ENCODE measurements at regions not wholly inside any gene's neighbourhood (a gene's known extent, or its start where the extent isn't known, plus 50 kb on each side); places are given as distances from the start of the nearest gene placed in this dataset.

DNA sequence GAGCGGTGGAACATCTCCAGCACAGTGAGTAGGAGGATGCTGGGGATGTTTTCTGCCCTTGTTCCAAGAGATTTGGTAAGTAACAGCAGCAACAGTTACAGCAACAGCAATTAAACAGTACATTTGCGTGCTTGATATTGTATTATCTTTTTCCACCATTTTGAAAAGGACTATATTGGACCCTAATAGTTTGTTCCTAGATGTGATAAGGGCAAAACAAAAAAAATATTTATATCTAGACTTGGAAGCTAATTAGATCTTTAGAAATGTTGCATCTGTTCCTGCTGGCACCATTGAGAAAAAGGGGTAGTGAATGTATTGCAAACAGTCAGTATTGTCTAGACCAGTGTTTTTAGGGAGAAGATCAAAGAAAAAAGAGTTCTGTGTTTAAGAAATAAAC lies 759.9 kb downstream of the JRKL start:
- Histone ChIP-seq H3K36me3 (ENCODE audit: insufficient read depth, low read length) (no peaks in the 10 kb centered on the region), H2AFZ (ENCODE audit: low read depth, low read length) (no peak overlapping the region), H3K4me1 (ENCODE audit: insufficient read depth, low read length) (no peaks in the 10 kb centered on the region), H3K9me3 (ENCODE audit: low read length) (no peaks in the 10 kb centered on the region), H3K4me3 (ENCODE audit: low read length) (no peak overlapping the region), H3K27me3 (ENCODE audit: insufficient read depth, low read length) (no peaks in the 10 kb centered on the region)

DNA sequence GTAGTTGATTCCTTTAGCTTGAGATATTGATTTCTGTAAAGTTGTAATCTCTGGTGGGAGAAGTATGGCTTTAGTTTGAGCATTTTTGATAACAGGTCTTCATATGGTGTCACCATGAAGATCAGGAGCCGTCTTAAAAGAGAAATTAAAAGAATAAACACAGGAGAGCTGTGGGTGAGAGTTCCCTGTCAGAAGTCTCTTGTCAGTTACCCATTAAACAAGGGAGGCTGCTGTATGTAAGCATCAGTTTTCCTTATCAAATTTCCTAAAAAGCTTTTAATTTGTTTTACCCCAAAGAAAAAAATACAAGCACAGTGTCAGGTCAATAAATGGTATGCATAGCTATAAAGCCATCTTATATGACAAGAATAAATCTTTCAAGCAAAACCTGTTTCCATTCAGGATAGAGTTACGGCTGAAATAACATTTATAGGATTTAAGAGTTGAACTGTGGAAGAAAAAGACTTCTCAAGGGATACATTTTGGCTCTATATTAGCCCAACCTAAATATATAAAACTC lies 767.5 kb downstream of the JRKL start:
- no peaks in the 10 kb centered on the region for H3K4me1 ChIP-seq (ENCODE audit: insufficient read depth, low read length)
- H3K27me3 ChIP-seq (ENCODE audit: insufficient read depth, low read length): no peaks in the 10 kb centered on the region
- H3K9me3 ChIP-seq (ENCODE audit: low read length): no peaks in the 10 kb centered on the region
- H3K4me3 ChIP-seq (ENCODE audit: low read length): no peak overlapping the region
- H3K36me3 ChIP-seq (ENCODE audit: insufficient read depth, low read length): no peaks in the 10 kb centered on the region
- H2AFZ ChIP-seq (ENCODE audit: low read depth, low read length): no peak overlapping the region

DNA sequence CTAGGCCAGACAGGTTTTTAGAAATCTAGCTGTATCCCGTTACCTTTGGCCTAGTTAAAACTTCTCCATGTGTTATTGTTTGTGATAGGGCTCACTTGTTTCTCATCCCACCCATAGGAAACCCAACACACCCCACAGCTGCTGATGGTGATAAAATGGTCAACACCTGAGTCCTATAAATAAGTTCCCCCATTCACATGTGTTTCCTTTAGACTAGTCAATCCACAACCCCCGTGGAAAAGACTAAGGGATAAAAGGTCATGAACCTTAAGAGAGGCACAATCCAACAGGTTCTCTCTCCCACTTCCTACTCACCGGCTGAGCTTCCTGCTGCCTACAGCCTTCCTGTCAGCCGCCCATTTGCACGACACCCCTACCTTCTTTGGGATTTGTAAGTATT lies 768.4 kb downstream of the JRKL start:
- Histone ChIP-seq H3K4me1 (ENCODE audit: insufficient read depth, low read length) (no peaks in the 10 kb centered on the region), H3K27me3 (ENCODE audit: insufficient read depth, low read length) (no peaks in the 10 kb centered on the region), H3K4me3 (ENCODE audit: low read length) (no peak overlapping the region), H3K9me3 (ENCODE audit: low read length) (no peaks in the 10 kb centered on the region), H3K36me3 (ENCODE audit: insufficient read depth, low read length) (no peaks in the 10 kb centered on the region), H2AFZ (ENCODE audit: low read depth, low read length) (no peak overlapping the region)

DNA sequence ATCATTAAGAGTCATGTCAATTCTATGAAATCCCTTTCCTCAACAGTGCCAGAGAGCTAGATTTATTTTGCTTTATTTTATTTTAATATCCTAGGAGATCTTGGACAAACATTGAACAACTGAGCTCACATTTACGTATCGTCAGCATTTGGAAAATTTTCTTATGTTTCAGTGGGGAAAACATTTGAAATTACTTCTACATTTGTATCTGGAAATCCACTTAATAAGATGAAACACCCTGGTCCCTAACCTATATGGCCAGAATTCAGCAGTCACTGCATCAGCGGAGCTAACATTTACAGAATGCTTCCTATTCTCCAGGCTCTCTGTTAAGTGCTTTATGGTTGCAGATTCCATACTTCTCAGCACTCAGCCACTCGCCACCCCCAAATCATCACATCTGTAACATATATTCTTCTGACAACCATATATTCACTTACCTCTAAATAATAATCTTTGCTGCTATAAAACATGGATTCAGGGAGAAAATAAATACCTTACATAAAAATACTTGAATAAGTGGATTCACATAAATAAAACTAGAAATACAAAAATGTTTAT lies 773.9 kb downstream of the JRKL start:
- H3K27me3 ChIP-seq (ENCODE audit: insufficient read depth, low read length): no peaks in the 10 kb centered on the region
- no peaks in the 10 kb centered on the region for H3K9me3 ChIP-seq (ENCODE audit: low read length)
- H3K4me3 ChIP-seq (ENCODE audit: low read length): no peak overlapping the region
- no peaks in the 10 kb centered on the region for H3K36me3 ChIP-seq (ENCODE audit: insufficient read depth, low read length)
- no peak overlapping the region for H2AFZ ChIP-seq (ENCODE audit: low read depth, low read length)
- H3K4me1 ChIP-seq (ENCODE audit: insufficient read depth, low read length): no peaks in the 10 kb centered on the region

DNA sequence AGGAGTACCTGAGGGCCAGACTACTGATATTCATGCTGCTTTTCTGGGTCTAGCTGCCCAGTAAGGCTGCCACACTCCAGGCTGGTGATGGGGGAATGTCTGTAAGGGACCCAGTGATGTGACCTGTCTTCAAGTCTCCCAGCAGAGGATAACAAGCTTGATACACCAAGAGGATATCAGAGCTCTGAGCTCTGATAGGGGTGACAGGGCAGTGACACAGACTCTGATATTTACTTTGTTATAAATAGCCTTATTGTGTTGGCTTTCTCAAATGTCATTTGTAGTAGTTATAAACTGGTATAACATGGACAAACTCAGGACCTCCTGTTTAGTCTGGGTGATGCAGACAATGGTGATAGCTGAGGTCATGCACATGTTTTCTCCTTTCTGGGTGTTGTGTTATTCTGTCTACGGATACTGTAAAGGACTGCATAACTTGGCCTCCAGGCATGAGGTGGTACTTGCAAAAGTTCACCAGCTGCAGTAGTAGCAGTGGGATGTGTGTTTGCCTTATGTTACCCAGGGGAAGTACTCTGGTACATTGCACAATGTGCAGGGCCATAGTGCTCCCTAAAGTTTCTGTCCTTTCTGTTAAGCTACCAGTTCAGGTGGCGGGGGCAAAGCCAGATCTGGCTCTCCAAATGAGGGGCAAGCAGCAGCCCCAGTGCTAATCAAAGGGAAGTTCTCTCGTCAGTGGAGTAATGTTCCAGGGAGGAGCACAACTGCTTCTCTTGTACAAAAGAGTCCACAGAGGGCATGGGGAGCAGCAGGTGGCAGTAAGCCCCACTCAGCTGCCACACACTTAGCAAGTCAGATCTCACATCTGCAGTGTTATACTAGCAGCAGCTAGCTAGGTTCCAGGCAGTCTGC lies 812.2 kb downstream of the JRKL start:
- H3K4me3 ChIP-seq (ENCODE audit: low read length): no peak overlapping the region
- H3K27me3 ChIP-seq (ENCODE audit: insufficient read depth, low read length): no peaks in the 10 kb centered on the region
- no peak overlapping the region for H2AFZ ChIP-seq (ENCODE audit: low read depth, low read length)
- H3K36me3 ChIP-seq (ENCODE audit: insufficient read depth, low read length): no peaks in the 10 kb centered on the region
- no peaks in the 10 kb centered on the region for H3K4me1 ChIP-seq (ENCODE audit: insufficient read depth, low read length)
- no peaks in the 10 kb centered on the region for H3K9me3 ChIP-seq (ENCODE audit: low read length)

DNA sequence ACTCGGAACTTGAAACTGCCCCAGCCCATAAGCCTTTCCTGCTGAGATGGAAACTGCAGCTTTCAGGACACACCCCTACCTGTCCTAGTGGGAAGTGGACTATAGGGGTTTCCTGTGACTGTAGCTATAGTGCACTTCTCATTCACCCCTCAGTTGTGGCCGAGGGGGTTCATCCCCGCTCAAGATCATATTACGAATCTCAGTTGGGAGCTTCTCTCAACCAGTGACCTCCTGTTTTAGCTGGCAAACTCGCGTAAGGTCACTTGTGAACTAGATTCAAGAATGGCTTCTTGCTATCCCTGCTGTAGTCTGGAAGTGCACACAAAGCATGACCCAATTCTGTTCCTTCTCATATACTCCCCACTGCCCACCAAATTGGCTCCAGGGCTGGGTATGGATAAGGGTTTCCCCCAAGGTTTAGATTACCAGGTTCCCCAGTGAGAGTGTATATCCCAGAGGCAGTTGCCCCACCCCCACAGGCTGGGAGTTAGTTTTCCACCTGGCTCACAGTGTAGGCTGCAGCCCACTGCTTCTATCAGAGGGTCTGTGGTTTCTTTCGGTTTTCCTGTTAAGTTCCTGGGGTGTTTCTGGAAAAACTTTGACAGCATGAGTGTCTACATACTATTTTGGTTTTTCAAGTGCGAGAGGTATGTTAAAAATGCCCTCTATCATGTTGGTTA lies 812.9 kb downstream of the JRKL start:
- Histone ChIP-seq H3K9me3 (ENCODE audit: low read length) (no peaks in the 10 kb centered on the region), H3K4me3 (ENCODE audit: low read length) (no peak overlapping the region), H3K36me3 (ENCODE audit: insufficient read depth, low read length) (no peaks in the 10 kb centered on the region), H2AFZ (ENCODE audit: low read depth, low read length) (no peak overlapping the region), H3K4me1 (ENCODE audit: insufficient read depth, low read length) (no peaks in the 10 kb centered on the region), H3K27me3 (ENCODE audit: insufficient read depth, low read length) (no peaks in the 10 kb centered on the region)

DNA sequence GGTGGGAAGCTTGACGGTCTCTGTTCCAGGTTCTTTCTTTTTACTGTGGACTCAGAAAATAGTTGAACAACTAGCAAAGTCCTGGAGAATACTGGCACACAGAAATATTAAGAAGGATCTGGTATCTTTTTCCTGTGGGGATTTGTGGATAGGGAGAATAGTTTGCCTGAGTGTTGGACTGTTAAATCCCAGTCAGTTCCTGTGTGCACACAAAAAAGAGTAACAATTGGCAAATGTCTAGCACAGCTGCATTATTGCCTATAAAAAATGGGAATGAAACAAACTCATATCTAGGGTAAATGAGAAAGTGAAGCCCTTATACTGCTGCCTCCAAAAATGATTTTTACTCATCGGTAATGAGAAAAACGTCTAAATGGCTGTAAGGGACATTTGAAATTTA lies 828.2 kb downstream of the JRKL start:
- H3K36me3 ChIP-seq (ENCODE audit: insufficient read depth, low read length): no peaks in the 10 kb centered on the region
- no peak overlapping the region for H2AFZ ChIP-seq (ENCODE audit: low read depth, low read length)

DNA sequence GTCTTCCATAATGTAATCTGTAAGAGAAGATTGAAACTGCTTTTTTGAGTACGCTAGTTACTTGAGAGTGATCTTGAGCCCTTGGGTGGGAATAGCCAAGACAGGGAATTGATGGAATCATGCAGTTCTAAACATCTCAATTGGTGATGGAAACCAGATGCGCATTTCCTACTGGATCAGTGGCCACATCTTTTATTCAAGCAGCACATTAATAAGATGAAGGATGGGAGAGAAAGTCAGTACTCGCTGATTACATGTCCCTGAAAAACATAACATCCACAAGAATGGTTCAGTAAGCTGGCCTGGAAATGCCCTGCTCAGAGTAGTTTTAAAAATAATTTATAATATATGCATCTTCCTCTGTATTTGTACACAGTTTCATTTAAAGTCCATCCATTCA lies 833.8 kb downstream of the JRKL start:
- no peaks in the 10 kb centered on the region for H3K36me3 ChIP-seq (ENCODE audit: insufficient read depth, low read length)

More for the DNA sequence above, 828.2 kb downstream of the JRKL start:
- Histone ChIP-seq H3K4me3 (ENCODE audit: low read length) (no peak overlapping the region), H3K9me3 (ENCODE audit: low read length) (no peaks in the 10 kb centered on the region), H3K27me3 (ENCODE audit: insufficient read depth, low read length) (no peaks in the 10 kb centered on the region), H3K4me1 (ENCODE audit: insufficient read depth, low read length) (no peaks in the 10 kb centered on the region)

DNA sequence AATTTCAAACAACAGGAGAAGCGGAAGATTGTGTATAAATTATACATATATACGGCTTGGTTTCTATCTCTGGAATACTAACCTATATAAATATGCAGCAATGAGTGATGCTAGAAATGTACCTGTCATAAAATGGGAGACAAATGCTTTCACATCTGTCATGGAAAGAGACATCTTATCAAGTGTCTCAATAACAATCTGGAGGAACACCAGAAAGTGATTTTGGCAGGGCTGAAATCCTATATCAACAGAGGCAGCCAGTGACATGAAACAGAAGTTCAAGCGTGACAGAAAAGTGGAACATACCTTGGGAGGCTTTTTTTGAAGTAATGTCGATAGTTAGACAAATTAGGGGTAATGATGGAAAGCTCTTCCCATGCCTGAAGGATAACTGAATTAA lies 834.6 kb downstream of the JRKL start:
- Histone ChIP-seq H3K4me1 (ENCODE audit: insufficient read depth, low read length) (no peaks in the 10 kb centered on the region), H2AFZ (ENCODE audit: low read depth, low read length) (no peak overlapping the region), H3K9me3 (ENCODE audit: low read length) (no peaks in the 10 kb centered on the region), H3K4me3 (ENCODE audit: low read length) (no peak overlapping the region), H3K36me3 (ENCODE audit: insufficient read depth, low read length) (no peaks in the 10 kb centered on the region), H3K27me3 (ENCODE audit: insufficient read depth, low read length) (peaks cover 4% of the 10 kb centered on the region)

More for the DNA sequence above, 833.8 kb downstream of the JRKL start:
- Histone ChIP-seq H2AFZ (ENCODE audit: low read depth, low read length) (no peak overlapping the region), H3K27me3 (ENCODE audit: insufficient read depth, low read length) (peaks cover 4% of the 10 kb centered on the region), H3K4me3 (ENCODE audit: low read length) (no peak overlapping the region), H3K9me3 (ENCODE audit: low read length) (no peaks in the 10 kb centered on the region), H3K4me1 (ENCODE audit: insufficient read depth, low read length) (no peaks in the 10 kb centered on the region)

DNA sequence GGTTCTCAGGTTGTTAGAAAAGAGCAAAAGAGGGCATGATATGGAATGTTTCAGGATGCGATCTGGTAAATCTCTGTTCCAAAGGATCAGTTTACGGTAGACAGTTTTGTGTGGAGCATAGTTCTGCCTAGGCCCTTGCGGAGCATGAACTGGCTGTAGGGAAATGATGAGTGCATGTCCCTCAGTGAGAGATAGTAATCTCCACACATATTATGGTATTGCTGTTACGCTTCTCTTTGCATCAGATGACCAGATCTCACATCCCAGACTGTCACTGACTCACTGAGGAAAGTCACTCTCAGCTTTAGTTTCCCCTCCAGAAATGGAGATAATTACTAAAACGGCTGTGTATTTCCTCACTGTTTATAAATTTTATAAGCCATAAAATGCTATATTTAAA lies 836.0 kb downstream of the JRKL start:
- H3K9me3 ChIP-seq (ENCODE audit: low read length): no peaks in the 10 kb centered on the region
- no peaks in the 10 kb centered on the region for H3K36me3 ChIP-seq (ENCODE audit: insufficient read depth, low read length)
- H3K4me3 ChIP-seq (ENCODE audit: low read length): no peak overlapping the region
- peaks cover 4% of the 10 kb centered on the region for H3K27me3 ChIP-seq (ENCODE audit: insufficient read depth, low read length)
- no peaks in the 10 kb centered on the region for H3K4me1 ChIP-seq (ENCODE audit: insufficient read depth, low read length)
- H2AFZ ChIP-seq (ENCODE audit: low read depth, low read length): no peak overlapping the region

DNA sequence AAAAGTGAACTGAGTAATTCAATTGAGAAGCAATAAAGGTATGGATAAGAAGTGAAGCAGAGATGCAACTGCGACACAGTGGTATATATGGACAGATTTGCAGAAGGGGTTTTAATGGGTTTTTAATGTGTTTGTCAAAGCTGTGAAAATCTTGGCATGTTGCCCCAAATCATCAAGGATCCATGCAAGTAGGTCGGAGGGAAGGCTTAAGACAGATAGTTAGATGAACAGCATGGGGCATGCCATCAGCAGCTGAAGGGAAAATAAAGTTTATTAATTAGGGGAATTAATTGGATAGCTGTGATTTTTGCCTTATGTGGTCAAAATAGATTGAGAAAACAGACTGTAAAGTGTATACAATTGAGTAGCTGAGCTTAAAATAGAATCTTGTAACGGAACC lies 840.1 kb downstream of the JRKL start:
- H3K27me3 ChIP-seq (ENCODE audit: insufficient read depth, low read length): peaks cover under 1% of the 10 kb centered on the region
- no peak overlapping the region for H2AFZ ChIP-seq (ENCODE audit: low read depth, low read length)
- no peaks in the 10 kb centered on the region for H3K36me3 ChIP-seq (ENCODE audit: insufficient read depth, low read length)
- no peaks in the 10 kb centered on the region for H3K9me3 ChIP-seq (ENCODE audit: low read length)
- no peaks in the 10 kb centered on the region for H3K4me1 ChIP-seq (ENCODE audit: insufficient read depth, low read length)
- no peak overlapping the region for H3K4me3 ChIP-seq (ENCODE audit: low read length)

DNA sequence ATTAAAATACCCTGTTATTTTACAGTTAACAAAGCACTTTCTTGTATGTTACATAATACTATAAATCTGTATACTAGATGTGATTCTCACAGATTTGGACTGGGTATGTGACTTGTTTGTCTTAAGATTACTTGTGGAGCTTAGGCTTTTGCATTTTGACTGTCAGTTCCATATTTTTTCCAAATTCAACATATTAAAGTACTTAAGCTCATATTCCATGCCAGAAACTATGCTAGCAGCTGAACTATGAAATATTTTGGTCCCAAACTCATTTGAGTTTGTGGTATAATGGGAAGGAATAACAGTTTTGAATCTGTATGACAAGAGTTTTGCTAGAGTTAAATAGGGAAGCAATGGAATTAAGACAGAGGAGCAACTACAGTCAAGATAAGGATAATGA lies 841.4 kb downstream of the JRKL start:
- Histone ChIP-seq H2AFZ (ENCODE audit: low read depth, low read length) (no peak overlapping the region), H3K27me3 (ENCODE audit: insufficient read depth, low read length) (no peaks in the 10 kb centered on the region), H3K9me3 (ENCODE audit: low read length) (no peaks in the 10 kb centered on the region), H3K4me3 (ENCODE audit: low read length) (no peak overlapping the region), H3K4me1 (ENCODE audit: insufficient read depth, low read length) (no peaks in the 10 kb centered on the region), H3K36me3 (ENCODE audit: insufficient read depth, low read length) (no peaks in the 10 kb centered on the region)

DNA sequence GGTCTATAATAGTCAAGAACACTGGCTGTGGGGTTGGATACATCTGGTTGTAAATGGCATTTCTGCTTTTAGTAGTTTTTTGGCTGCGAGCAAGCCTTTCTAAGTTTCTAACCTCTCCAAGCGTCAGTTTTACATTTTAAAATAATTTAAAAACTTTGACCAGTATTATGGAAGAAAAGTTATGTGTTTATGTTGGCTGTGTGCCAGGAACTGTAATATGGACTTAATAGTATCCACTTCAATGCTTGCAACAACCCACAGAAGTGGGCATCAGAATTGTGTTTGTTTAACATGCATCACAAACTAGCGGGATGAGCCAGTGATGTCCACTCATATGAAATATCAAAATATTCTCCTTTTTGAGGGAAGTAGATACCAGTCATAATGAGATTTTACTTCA lies 844.2 kb downstream of the JRKL start:
- H3K9me3 ChIP-seq (ENCODE audit: low read length): no peaks in the 10 kb centered on the region
- no peaks in the 10 kb centered on the region for H3K36me3 ChIP-seq (ENCODE audit: insufficient read depth, low read length)
- no peaks in the 10 kb centered on the region for H3K4me1 ChIP-seq (ENCODE audit: insufficient read depth, low read length)
- no peak overlapping the region for H2AFZ ChIP-seq (ENCODE audit: low read depth, low read length)
- no peak overlapping the region for H3K4me3 ChIP-seq (ENCODE audit: low read length)
- H3K27me3 ChIP-seq (ENCODE audit: insufficient read depth, low read length): no peaks in the 10 kb centered on the region

All from neuron (in vitro differentiated cells).